ENCODE measurements at regions not wholly inside any gene's neighbourhood (a gene's known extent, or its start where the extent isn't known, plus 50 kb on each side); places are given as distances from the start of the nearest gene placed in this dataset.
A peak's percentile ranks its signal among the peaks of the same experiment; 100 is the strongest.
"Not testable (repeated sequence)": the region's sequence is repeated elsewhere in the genome, so short reads cannot be mapped to it uniquely, and the experiment has no call there.

DNA sequence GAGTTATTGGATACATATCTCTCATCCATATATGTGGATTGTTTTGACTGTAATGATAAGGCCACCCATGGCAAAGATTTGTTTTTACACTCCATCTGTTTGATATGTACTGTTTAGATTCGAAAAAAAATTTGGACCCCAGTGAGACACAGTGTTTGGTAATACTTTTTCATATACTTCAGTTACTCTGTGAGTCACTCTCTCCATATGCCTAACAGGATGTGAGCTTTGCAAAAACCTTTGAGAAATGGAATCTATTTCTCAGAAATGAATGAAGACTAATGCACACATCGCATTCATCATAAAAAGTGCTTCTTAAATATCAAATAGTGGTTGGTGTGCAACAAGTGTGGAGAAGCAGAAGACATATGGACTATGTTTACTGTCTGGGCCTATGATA lies 781.5 kb downstream of the SLC6A15 start:
- Histone ChIP-seq H3K9me3 (ENCODE audit: severe bottlenecking) (no peaks in the 10 kb centered on the region), H3K36me3 (ENCODE audit: low read depth) (no peaks in the 10 kb centered on the region), H3K4me3 (ENCODE audit: severe bottlenecking) (no peak overlapping the region), H3K27me3 (ENCODE audit: insufficient read depth, poor library complexity, severe bottlenecking) (no peaks in the 10 kb centered on the region), H3K4me1 (ENCODE audit: insufficient read depth, poor library complexity, severe bottlenecking) (peaks cover 11% of the 10 kb centered on the region), H3K27ac (ENCODE audit: poor library complexity, severe bottlenecking) (peak overlapping the region; percentile 25)
- TF ChIP-seq, protein P1, sequence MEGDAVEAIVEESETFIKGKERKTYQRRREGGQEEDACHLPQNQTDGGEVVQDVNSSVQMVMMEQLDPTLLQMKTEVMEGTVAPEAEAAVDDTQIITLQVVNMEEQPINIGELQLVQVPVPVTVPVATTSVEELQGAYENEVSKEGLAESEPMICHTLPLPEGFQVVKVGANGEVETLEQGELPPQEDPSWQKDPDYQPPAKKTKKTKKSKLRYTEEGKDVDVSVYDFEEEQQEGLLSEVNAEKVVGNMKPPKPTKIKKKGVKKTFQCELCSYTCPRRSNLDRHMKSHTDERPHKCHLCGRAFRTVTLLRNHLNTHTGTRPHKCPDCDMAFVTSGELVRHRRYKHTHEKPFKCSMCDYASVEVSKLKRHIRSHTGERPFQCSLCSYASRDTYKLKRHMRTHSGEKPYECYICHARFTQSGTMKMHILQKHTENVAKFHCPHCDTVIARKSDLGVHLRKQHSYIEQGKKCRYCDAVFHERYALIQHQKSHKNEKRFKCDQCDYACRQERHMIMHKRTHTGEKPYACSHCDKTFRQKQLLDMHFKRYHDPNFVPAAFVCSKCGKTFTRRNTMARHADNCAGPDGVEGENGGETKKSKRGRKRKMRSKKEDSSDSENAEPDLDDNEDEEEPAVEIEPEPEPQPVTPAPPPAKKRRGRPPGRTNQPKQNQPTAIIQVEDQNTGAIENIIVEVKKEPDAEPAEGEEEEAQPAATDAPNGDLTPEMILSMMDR (IDR thresholded peaks at IDR 0.05; ENCODE audit: poor library complexity, severe bottlenecking): no peak
- DNase-seq (ENCODE audit: low spot score) (no peak), ATAC-seq (ENCODE audit: low read depth) (peak; percentile 64; the same call in 2 of the 3 replicates)

DNA sequence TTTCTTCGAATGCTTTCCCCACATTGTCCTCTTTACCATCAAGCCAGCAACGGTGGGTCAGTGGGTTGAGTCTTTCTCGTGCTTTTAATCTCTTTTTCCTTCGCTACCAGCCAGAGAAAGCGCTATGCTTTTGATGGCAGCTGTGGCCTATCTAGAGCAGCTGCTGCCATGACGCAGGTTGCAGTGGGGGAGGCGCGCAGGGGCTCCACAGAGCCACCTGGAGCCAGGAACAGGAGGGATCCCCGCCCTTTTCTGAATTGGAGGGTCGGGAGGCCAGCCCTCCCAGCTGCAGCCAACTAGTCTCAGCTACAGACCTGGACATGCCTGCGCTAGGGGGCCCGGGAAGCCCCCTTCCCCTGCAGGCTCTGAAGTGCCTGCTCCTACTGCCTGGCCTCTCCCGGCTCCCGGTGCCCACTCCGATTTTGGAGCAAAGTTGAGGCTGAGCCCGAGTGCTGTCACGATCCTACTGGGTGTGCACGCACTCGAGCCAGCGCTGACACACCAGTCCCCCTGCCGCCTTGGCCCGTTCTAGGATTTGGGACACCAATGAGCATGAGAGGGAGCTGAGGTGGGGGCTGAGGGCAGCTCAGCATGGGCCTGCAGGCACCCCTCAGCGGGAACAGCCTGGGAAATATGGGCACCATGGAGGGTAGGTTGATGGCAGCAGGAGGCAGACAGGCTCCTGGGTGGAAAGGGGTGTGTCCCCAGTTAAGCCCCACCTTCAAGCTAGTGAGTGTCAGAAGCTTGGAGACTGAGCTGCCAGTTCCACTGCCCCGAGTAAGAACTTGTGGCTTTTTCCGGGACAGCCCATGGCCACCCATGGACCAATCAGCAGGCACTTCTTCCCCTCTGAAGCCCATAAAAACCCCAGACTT lies 784.2 kb downstream of the SLC6A15 start:
- DNase-seq (ENCODE audit: low spot score) (peak; percentile 42), ATAC-seq (ENCODE audit: low read depth) (no peak)
- TF ChIP-seq, protein P1 (IDR thresholded peaks at IDR 0.05; ENCODE audit: poor library complexity, severe bottlenecking): no peak
- no peak overlapping the region for H3K4me3 ChIP-seq (ENCODE audit: severe bottlenecking)
- H3K36me3 ChIP-seq (ENCODE audit: low read depth): no peaks in the 10 kb centered on the region
- H3K27me3 ChIP-seq (ENCODE audit: insufficient read depth, poor library complexity, severe bottlenecking): no peaks in the 10 kb centered on the region
- peaks cover 5% of the 10 kb centered on the region for H3K4me1 ChIP-seq (ENCODE audit: insufficient read depth, poor library complexity, severe bottlenecking)
- no peaks in the 10 kb centered on the region for H3K9me3 ChIP-seq (ENCODE audit: severe bottlenecking)
- no peak overlapping the region for H3K27ac ChIP-seq (ENCODE audit: poor library complexity, severe bottlenecking)

DNA sequence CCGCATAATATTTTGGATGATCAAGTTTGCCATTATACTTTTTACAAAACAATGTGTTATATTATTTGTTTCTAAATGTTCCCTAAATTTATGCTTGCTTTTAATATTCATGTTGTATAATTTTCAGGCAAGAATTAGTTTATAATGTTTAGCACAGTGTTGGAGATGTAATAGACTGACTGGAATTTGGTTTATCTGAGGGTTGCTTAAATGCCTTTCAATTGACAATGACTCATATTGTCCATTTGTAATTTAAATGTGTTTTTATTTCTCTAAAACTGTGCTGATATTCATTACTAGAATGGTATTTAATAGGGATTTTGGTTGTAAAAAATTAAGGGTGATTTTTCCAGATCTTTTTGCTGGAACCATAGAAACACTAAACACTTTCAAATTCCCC lies 788.4 kb downstream of the SLC6A15 start:
- H3K9me3 ChIP-seq (ENCODE audit: severe bottlenecking): no peaks in the 10 kb centered on the region
- no peaks in the 10 kb centered on the region for H3K27me3 ChIP-seq (ENCODE audit: insufficient read depth, poor library complexity, severe bottlenecking)
- no peak overlapping the region for H3K27ac ChIP-seq (ENCODE audit: poor library complexity, severe bottlenecking)
- no peak overlapping the region for H3K4me3 ChIP-seq (ENCODE audit: severe bottlenecking)
- no peaks in the 10 kb centered on the region for H3K4me1 ChIP-seq (ENCODE audit: insufficient read depth, poor library complexity, severe bottlenecking)
- H3K36me3 ChIP-seq (ENCODE audit: low read depth): no peaks in the 10 kb centered on the region
- DNase-seq (ENCODE audit: low spot score): no peak
- no peak for ATAC-seq (ENCODE audit: low read depth)
- TF ChIP-seq, protein P1 (IDR thresholded peaks at IDR 0.05; ENCODE audit: poor library complexity, severe bottlenecking): no peak

DNA sequence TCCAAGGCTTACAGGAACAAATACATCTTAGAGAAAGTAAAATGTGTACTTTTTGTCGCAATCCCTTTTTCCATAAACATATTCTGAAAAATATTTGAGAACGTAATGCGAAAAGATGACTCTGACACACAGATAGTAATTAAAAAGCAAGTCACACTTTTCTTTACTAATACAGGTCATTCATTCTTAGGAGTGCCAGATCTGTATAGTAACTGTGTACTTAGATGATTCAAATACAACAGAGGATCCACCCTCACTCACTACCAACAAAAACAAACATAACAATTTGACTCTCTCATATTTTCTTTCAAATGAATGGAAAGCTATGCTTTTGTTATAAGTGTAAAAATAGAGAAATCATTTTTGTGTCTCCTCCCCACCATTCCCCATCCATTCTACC lies 795.4 kb downstream of the SLC6A15 start:
- DNase-seq (ENCODE audit: low spot score): no peak
- Histone ChIP-seq H3K9me3 (ENCODE audit: severe bottlenecking) (no peaks in the 10 kb centered on the region), H3K4me1 (ENCODE audit: insufficient read depth, poor library complexity, severe bottlenecking) (no peaks in the 10 kb centered on the region), H3K27ac (ENCODE audit: poor library complexity, severe bottlenecking) (no peak overlapping the region), H3K27me3 (ENCODE audit: insufficient read depth, poor library complexity, severe bottlenecking) (no peaks in the 10 kb centered on the region), H3K4me3 (ENCODE audit: severe bottlenecking) (no peak overlapping the region), H3K36me3 (ENCODE audit: low read depth) (no peaks in the 10 kb centered on the region)
- TF ChIP-seq, protein P1 (IDR thresholded peaks at IDR 0.05; ENCODE audit: poor library complexity, severe bottlenecking): no peak
- ATAC-seq (ENCODE audit: low read depth): no peak

DNA sequence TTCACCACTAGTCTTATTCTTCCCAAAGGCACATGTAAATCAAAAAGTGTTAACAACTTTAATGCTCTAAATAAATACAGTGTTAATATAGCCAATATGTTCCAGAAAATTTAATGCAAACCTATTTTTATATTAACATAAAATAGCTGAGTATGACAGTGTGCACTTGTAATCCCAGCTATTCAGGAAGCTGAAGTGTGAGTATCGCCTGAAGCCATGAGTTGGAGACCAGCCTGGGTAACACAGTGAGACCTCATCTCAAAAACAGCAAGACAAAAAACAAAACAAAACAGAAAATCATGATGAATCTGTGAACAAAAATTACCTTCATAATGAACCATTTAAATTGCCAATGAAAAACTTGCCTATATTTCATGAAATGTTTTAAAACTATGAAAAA lies 798.9 kb downstream of the SLC6A15 start:
- no peaks in the 10 kb centered on the region for H3K4me1 ChIP-seq (ENCODE audit: insufficient read depth, poor library complexity, severe bottlenecking)
- H3K27me3 ChIP-seq (ENCODE audit: insufficient read depth, poor library complexity, severe bottlenecking): no peaks in the 10 kb centered on the region
- TF ChIP-seq, protein P1 (IDR thresholded peaks at IDR 0.05; ENCODE audit: poor library complexity, severe bottlenecking): no peak
- H3K4me3 ChIP-seq (ENCODE audit: severe bottlenecking): no peak overlapping the region
- ATAC-seq (ENCODE audit: low read depth) (no peak), DNase-seq (ENCODE audit: low spot score) (no peak)
- H3K36me3 ChIP-seq (ENCODE audit: low read depth): no peaks in the 10 kb centered on the region
- no peaks in the 10 kb centered on the region for H3K9me3 ChIP-seq (ENCODE audit: severe bottlenecking)
- H3K27ac ChIP-seq (ENCODE audit: poor library complexity, severe bottlenecking): no peak overlapping the region

DNA sequence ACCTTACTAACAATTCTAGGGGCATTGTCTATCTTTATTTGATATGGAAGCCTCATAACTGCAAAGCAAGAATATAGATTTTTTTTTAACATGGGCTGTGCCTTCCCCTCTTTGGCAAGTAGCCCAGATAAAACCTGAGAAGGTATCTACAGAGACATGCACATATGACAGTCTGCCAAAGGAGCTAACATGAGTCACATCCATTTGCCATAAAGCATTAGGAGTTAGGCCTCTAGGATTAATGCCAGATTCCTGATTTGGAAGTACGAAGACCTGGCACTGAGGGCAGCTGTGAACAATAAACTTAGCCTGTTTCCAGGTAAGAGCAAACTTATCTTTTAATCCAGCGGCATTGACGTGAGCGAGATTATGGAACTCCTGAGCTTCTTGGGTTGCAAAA lies 808.7 kb downstream of the SLC6A15 start:
- H3K4me3 ChIP-seq (ENCODE audit: severe bottlenecking); H3K9me3 ChIP-seq (ENCODE audit: severe bottlenecking); H3K36me3 ChIP-seq (ENCODE audit: low read depth); H3K27me3 ChIP-seq (ENCODE audit: insufficient read depth, poor library complexity, severe bottlenecking); H3K27ac ChIP-seq (ENCODE audit: poor library complexity, severe bottlenecking); ATAC-seq (ENCODE audit: low read depth); DNase-seq (ENCODE audit: low spot score); H3K4me1 ChIP-seq (ENCODE audit: insufficient read depth, poor library complexity, severe bottlenecking): not testable (repeated sequence)

DNA sequence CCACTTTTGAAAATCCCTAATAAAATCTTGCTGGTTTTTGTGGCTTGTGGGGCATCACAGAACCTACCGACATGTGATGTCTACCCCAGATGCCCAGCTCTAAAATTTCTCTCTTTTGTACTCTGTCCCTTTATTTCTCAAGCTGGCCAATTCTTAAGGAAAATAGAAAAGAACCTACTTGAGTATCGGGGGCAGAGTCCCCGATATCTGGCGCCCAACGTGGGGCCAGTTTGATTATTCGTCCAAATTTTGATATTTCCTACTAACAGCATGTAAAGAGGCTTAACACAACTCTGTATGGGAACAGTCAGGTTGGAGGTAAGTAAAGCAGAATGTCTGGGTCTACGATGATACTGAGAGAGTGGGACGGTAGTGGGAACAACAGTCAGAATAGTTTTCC lies 810.6 kb downstream of the SLC6A15 start:
- not testable (repeated sequence) for H3K36me3 ChIP-seq (ENCODE audit: low read depth); H3K4me3 ChIP-seq (ENCODE audit: severe bottlenecking); H3K9me3 ChIP-seq (ENCODE audit: severe bottlenecking); H3K27ac ChIP-seq (ENCODE audit: poor library complexity, severe bottlenecking); H3K27me3 ChIP-seq (ENCODE audit: insufficient read depth, poor library complexity, severe bottlenecking); DNase-seq (ENCODE audit: low spot score); H3K4me1 ChIP-seq (ENCODE audit: insufficient read depth, poor library complexity, severe bottlenecking); ATAC-seq (ENCODE audit: low read depth)
